ENCODE measurements at regions not wholly inside any gene's neighbourhood (a gene's known extent, or its start where the extent isn't known, plus 50 kb on each side); places are given as distances from the start of the nearest gene placed in this dataset.
A peak's percentile ranks its signal among the peaks of the same experiment; 100 is the strongest.

DNA sequence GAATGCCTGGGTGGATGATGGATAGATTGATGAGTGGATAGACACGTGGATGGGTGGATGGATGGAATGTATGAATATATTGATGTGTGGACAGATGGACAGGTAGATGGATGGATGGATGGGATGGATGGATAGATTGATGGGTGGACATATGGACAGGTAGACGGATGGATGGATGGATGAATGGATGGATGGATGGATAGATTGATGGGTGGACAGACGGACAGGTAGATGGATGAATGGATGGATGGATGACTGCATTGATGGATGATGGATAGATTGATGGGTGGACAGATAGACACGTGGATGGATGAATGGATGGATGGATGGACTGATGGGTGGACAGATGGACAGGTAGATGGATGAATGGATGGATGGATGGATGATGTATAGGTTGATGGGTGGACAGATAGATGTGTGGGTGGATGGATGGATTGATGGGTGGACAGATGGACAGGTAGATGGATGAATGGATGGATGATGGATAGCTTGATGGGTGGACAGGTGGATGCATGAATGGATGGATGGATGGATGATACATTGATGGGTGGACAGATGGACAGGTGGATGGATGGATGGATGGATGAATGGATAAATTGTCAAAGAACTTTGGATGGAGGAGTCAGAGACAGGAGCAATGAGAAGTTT, 171.4 kb upstream of the AFDN start:
- H2AFZ ChIP-seq (ENCODE audit: low read length) = no peak overlapping the region
- FAIRE-seq = peak; percentile 12
- no peak overlapping the region for H3K27ac ChIP-seq (ENCODE audit: extremely low read length, insufficient read depth, low read length)
- no peaks in the 10 kb centered on the region for H4K20me1 ChIP-seq (ENCODE audit: insufficient read depth, low read length)
- in situ Hi-C loops (cut with HindIII; ENCODE audit: extremely low pct_ligation_motif_present, low pct_unique_long_range_greater_than_20kb) = no loop called here
- H3K4me1 ChIP-seq (ENCODE audit: insufficient read depth, low read length) = peaks cover 46% of the 10 kb centered on the region
- no peaks in the 10 kb centered on the region for H3K27me3 ChIP-seq (ENCODE audit: control insufficient read depth in 1 of 2, insufficient read depth in 2 of 2, low read length in 2 of 2)
- intact Hi-C loops (cut with micrococcal nuclease; ENCODE audit: unreplicated experiment) = no loop called here
- no peaks in the 10 kb centered on the region for H3K79me2 ChIP-seq (ENCODE audit: insufficient read depth, low read length)
- H3K4me3 ChIP-seq (replicated peaks in 1 of 3; ENCODE audit: insufficient read depth in 1 of 3, low read depth in 2 of 3, low read length in 3 of 3) = no peak overlapping the region
- H3K4me2 ChIP-seq (ENCODE audit: low read depth, low read length) = no peak overlapping the region
- TF ChIP-seq GLI4 (CRISPR knock-in tag; IDR thresholded peaks at IDR 0.05; ENCODE audit: borderline replicate concordance) (no peak), ZNF234 (CRISPR knock-in tag; conservative IDR thresholded peaks at IDR 0.05) (no peak), IKZF1 (IDR thresholded peaks at IDR 0.05) (peak; percentile 96), ATM (IDR thresholded peaks at IDR 0.05; ENCODE audit: borderline replicate concordance) (peak; percentile 69; the same call in 1 of the 2 replicates), FOXP1 (IDR thresholded peaks at IDR 0.05) (peak; percentile 49; the same call in 1 of the 2 replicates), FOXP1 (CRISPR knock-in tag; IDR thresholded peaks at IDR 0.05) (no peak), MYNN (CRISPR knock-in tag; IDR thresholded peaks at IDR 0.05; ENCODE audit: low read depth) (no peak), NBN (conservative IDR thresholded peaks at IDR 0.05) (0 out of 2 replicates have a peak, but pooled peaks have one; percentile 40), RAD51 (IDR thresholded peaks at IDR 0.05; ENCODE audit: borderline replicate concordance) (peak; percentile 30; the same call in 1 of the 2 replicates)
- TF ChIP-seq, protein P1, sequence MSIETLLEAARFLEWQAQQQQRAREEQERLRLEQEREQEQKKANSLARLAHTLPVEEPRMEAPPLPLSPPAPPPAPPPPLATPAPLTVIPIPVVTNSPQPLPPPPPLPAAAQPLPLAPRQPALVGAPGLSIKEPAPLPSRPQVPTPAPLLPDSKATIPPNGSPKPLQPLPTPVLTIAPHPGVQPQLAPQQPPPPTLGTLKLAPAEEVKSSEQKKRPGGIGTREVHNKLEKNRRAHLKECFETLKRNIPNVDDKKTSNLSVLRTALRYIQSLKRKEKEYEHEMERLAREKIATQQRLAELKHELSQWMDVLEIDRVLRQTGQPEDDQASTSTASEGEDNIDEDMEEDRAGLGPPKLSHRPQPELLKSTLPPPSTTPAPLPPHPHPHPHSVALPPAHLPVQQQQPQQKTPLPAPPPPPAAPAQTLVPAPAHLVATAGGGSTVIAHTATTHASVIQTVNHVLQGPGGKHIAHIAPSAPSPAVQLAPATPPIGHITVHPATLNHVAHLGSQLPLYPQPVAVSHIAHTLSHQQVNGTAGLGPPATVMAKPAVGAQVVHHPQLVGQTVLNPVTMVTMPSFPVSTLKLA (IDR thresholded peaks at IDR 0.05) = peak; percentile 42; the same call in 1 of the 2 replicates
- no peaks in the 10 kb centered on the region for H3K36me3 ChIP-seq (replicated peaks in 1 of 2; ENCODE audit: control insufficient read depth in 1 of 2, insufficient read depth in 2 of 2, low read length in 2 of 2)
- POLR2A ChIA-PET = no interaction called here
- no peak for ATAC-seq
- H3K9ac ChIP-seq (ENCODE audit: insufficient read depth, low read depth, low read length) = no peak overlapping the region
- no peaks in the 10 kb centered on the region for H3K9me3 ChIP-seq (ENCODE audit: low read length)
- BruUV-seq (replicated peaks) = no TSS peak
- no peak for DNase-seq (ENCODE audit: low spot score)
- 4% methylated on average over 4 of the region's 4 CpGs for WGBS (ENCODE audit: low lambda C conversion rate)
- CTCF ChIA-PET (ENCODE audit: low intra/inter-chr PET ratio, low total read pairs) = no interaction called here
